ENCODE measurements at regions not wholly inside any gene's neighbourhood (a gene's known extent, or its start where the extent isn't known, plus 50 kb on each side); places are given as distances from the start of the nearest gene placed in this dataset.

- TF ChIP-seq RAD21 (conservative IDR thresholded peaks at IDR 0.05) (no peak), MXI1 (conservative IDR thresholded peaks at IDR 0.05; ENCODE audit: poor library complexity, severe bottlenecking) (no peak), SMC3 (conservative IDR thresholded peaks at IDR 0.05; ENCODE audit: poor library complexity) (no peak), TAF1 (IDR thresholded peaks at IDR 0.05; ENCODE audit: low read depth) (no peak), POLR2AphosphoS5 (IDR thresholded peaks at IDR 0.05) (no peak), CTCF (IDR thresholded peaks at IDR 0.05; ENCODE audit: poor library complexity, severe bottlenecking) (no peak), EZH2 (IDR thresholded peaks at IDR 0.05; ENCODE audit: borderline replicate concordance, insufficient read depth, low read length, poor library complexity, severe bottlenecking) (no peak), REST (IDR thresholded peaks at IDR 0.05; ENCODE audit: borderline replicate concordance) (no peak), EP300 (conservative IDR thresholded peaks at IDR 0.05; ENCODE audit: poor library complexity, severe bottlenecking) (no peak)
- no peak overlapping the region for H3K9ac ChIP-seq (ENCODE audit: low read length)
- H3F3A ChIP-seq (ENCODE audit: insufficient read depth, low read length, poor library complexity, severe bottlenecking): no peaks in the 10 kb centered on the region
- no peak overlapping the region for H3K4me3 ChIP-seq (ENCODE audit: low read length)
- no peaks in the 10 kb centered on the region for H3K9me3 ChIP-seq (ENCODE audit: low read length)
- no peak overlapping the region for H2AFZ ChIP-seq (ENCODE audit: low read depth, low read length)
- no peaks in the 10 kb centered on the region for H3K79me2 ChIP-seq (replicated peaks; ENCODE audit: insufficient read depth, low read length)
- H3K4me2 ChIP-seq (ENCODE audit: low read length): no peak overlapping the region
- no peaks in the 10 kb centered on the region for H3K27me3 ChIP-seq (ENCODE audit: insufficient read depth, low read depth, low read length)
- H3K9me2 ChIP-seq (ENCODE audit: insufficient read depth, low read length): no peaks in the 10 kb centered on the region
- H4K20me1 ChIP-seq (ENCODE audit: insufficient read depth): no peaks in the 10 kb centered on the region
- H3K27ac ChIP-seq (ENCODE audit: low read length): no peak overlapping the region
- H3K36me3 ChIP-seq (ENCODE audit: insufficient read depth, low read length): no peaks in the 10 kb centered on the region
Observed at GRCh38 chr6:18609715-18610114, 222.6 kb downstream of the RNF144B start.

- H3K27ac ChIP-seq (ENCODE audit: low read length): no peak overlapping the region
- H2AFZ ChIP-seq (ENCODE audit: low read depth, low read length): no peak overlapping the region
- H3K9me3 ChIP-seq (ENCODE audit: low read length): no peaks in the 10 kb centered on the region
- H3K27me3 ChIP-seq (ENCODE audit: insufficient read depth, low read depth, low read length): no peaks in the 10 kb centered on the region
- no peak overlapping the region for H3K4me3 ChIP-seq (ENCODE audit: low read length)
- no peaks in the 10 kb centered on the region for H3K79me2 ChIP-seq (replicated peaks; ENCODE audit: insufficient read depth, low read length)
- TF ChIP-seq REST (IDR thresholded peaks at IDR 0.05; ENCODE audit: borderline replicate concordance) (no peak), POLR2AphosphoS5 (IDR thresholded peaks at IDR 0.05) (no peak), EP300 (conservative IDR thresholded peaks at IDR 0.05; ENCODE audit: poor library complexity, severe bottlenecking) (no peak), EZH2 (IDR thresholded peaks at IDR 0.05; ENCODE audit: borderline replicate concordance, insufficient read depth, low read length, poor library complexity, severe bottlenecking) (no peak), CTCF (IDR thresholded peaks at IDR 0.05; ENCODE audit: poor library complexity, severe bottlenecking) (no peak), RAD21 (conservative IDR thresholded peaks at IDR 0.05) (no peak), TAF1 (IDR thresholded peaks at IDR 0.05; ENCODE audit: low read depth) (no peak), MXI1 (conservative IDR thresholded peaks at IDR 0.05; ENCODE audit: poor library complexity, severe bottlenecking) (no peak), SMC3 (conservative IDR thresholded peaks at IDR 0.05; ENCODE audit: poor library complexity) (no peak)
- H3F3A ChIP-seq (ENCODE audit: insufficient read depth, low read length, poor library complexity, severe bottlenecking): no peaks in the 10 kb centered on the region
- no peaks in the 10 kb centered on the region for H4K20me1 ChIP-seq (ENCODE audit: insufficient read depth)
- H3K9ac ChIP-seq (ENCODE audit: low read length): no peak overlapping the region
- no peaks in the 10 kb centered on the region for H3K36me3 ChIP-seq (ENCODE audit: insufficient read depth, low read length)
- H3K4me2 ChIP-seq (ENCODE audit: low read length): no peak overlapping the region
- H3K9me2 ChIP-seq (ENCODE audit: insufficient read depth, low read length): no peaks in the 10 kb centered on the region
Observed at GRCh38 chr6:18613319-18613925, 226.3 kb downstream of the RNF144B start.
